IMR-90 (cell line): ENCODE measurements at regions not wholly inside any gene's neighbourhood (a gene's known extent, or its start where the extent isn't known, plus 50 kb on each side); places are given as distances from the start of the nearest gene placed in this dataset.

Experiments used
- ATAC-seq: fragments of 200-7000 bp; cut with Tn5 transposase; 2 replicates; pipeline ENCODE4 v1.9.1; 2020; ENCODE audit warnings: low read depth, mild to moderate bottlenecking, moderate library complexity
- BruUV-seq: library from RNA; stranded (reverse); fragments of 400-500 nt; replicated peaks from 2 replicates; lab custom pipeline; 2021; lab: Mats Ljungman, UMichigan
- CTCF ChIA-PET: fragments of 300-600 bp; formaldehyde crosslinking; extraction: SDS; loops from one replicate; lab custom pipeline; 2021; ENCODE audit warnings: antibody characterized with exemption; lab: Yijun Ruan, JAX
- POLR2A ChIA-PET: fragments of 300-600 bp; sonication (Branson Sonifier 250); formaldehyde crosslinking; loops from one replicate; lab custom pipeline; 2022; ENCODE audit warnings: antibody characterized with exemption; ENCODE audit not compliant: unreplicated experiment; lab: Charles Lee
- DNase-seq: peaks from one replicate; pipeline ENCODE4 v3.0.0; 2013
- H2AFZ ChIP-seq: replicated peaks from 2 replicates; pipeline ENCODE3; 2013; ENCODE audit warnings: low read length, mild to moderate bottlenecking; ENCODE audit not compliant: poor library complexity
- H2AK5ac ChIP-seq: 2 replicates; pipeline ENCODE4 v1.6.1; 2013; ENCODE audit warnings: low read depth, low read length, inconsistent platforms
- H2AK9ac ChIP-seq: replicated peaks from 2 replicates; pipeline ENCODE3; 2013; ENCODE audit warnings: mild to moderate bottlenecking, low read depth, low read length, moderate library complexity; ENCODE audit not compliant: poor library complexity
- H2BK120ac ChIP-seq: 2 replicates; pipeline ENCODE4 v1.6.1; 2013; ENCODE audit warnings: low read depth, low read length, inconsistent platforms
- H2BK15ac ChIP-seq: 3 replicates; pipeline ENCODE4 v1.6.1; 2013; ENCODE audit warnings: low read depth, low read length, inconsistent platforms
- H2BK20ac ChIP-seq: 2 replicates; pipeline ENCODE4 v1.6.1; 2013; ENCODE audit warnings: low read depth, mild to moderate bottlenecking, inconsistent platforms, low read length, moderate library complexity
- H2BK5ac ChIP-seq: 2 replicates; pipeline ENCODE4 v1.6.1; 2013; ENCODE audit warnings: mild to moderate bottlenecking, low read depth, low read length, inconsistent platforms; ENCODE audit not compliant: poor library complexity, severe bottlenecking
- H3K14ac ChIP-seq: replicated peaks from 2 replicates; pipeline ENCODE4 v1.6.1; 2013; ENCODE audit warnings: low read depth, low read length, inconsistent platforms
- H3K18ac ChIP-seq: 2 replicates; pipeline ENCODE4 v1.6.1; 2013; ENCODE audit warnings: low read depth, low read length, control low read depth
- H3K23ac ChIP-seq: 2 replicates; pipeline ENCODE4 v1.6.1; 2013; ENCODE audit warnings: low read depth, low read length, inconsistent platforms
- H3K27ac ChIP-seq: 2 replicates; pipeline ENCODE4 v1.5.1; 2013; ENCODE audit warnings: mild to moderate bottlenecking, control low read depth, low read length; ENCODE audit not compliant: insufficient read depth
- H3K27me3 ChIP-seq: 2 replicates; pipeline ENCODE4 v1.6.1; 2013; ENCODE audit warnings: low read length; ENCODE audit not compliant: control insufficient read depth, insufficient read depth
- H3K36me3 ChIP-seq: 2 replicates; pipeline ENCODE4 v1.6.1; 2013; ENCODE audit warnings: low read length, mixed read lengths; ENCODE audit not compliant: control insufficient read depth, insufficient read depth
- H3K4ac ChIP-seq: 2 replicates; pipeline ENCODE4 v1.6.1; 2013; ENCODE audit warnings: low read depth, low read length, inconsistent platforms
- H3K4me1 ChIP-seq: 2 replicates; pipeline ENCODE4 v1.6.1; 2013; ENCODE audit warnings: low read length, mixed read lengths; ENCODE audit not compliant: control insufficient read depth, insufficient read depth
- H3K4me2 ChIP-seq: 2 replicates; pipeline ENCODE4 v1.6.1; 2013; ENCODE audit warnings: low read depth, mild to moderate bottlenecking, control low read depth, low read length, moderate library complexity
- H3K4me3 ChIP-seq: 2 replicates; pipeline ENCODE4 v1.5.1; 2013; ENCODE audit warnings: low read depth, mild to moderate bottlenecking, control low read depth, low read length, moderate library complexity; ENCODE audit not compliant: insufficient read depth
- H3K56ac ChIP-seq: 2 replicates; pipeline ENCODE4 v1.6.1; 2013; ENCODE audit warnings: low read length, inconsistent platforms; ENCODE audit not compliant: insufficient read depth; ENCODE audit errors: extremely low read depth
- H3K79me1 ChIP-seq, 2 experiments: 2 replicates each; pipeline ENCODE4 v1.6.1; 2013; ENCODE audit warnings: low read length in 2 of 2, inconsistent platforms in 1 of 2, low read depth in 1 of 2
- H3K9ac ChIP-seq: 2 replicates; pipeline ENCODE4 v1.6.1; 2013; ENCODE audit warnings: low read depth, low read length, control low read depth
- H3K9me1 ChIP-seq: 2 replicates; pipeline ENCODE4 v1.6.1; 2013; ENCODE audit warnings: low read length, inconsistent platforms; ENCODE audit not compliant: insufficient read depth
- H3K9me3 ChIP-seq: 2 replicates; pipeline ENCODE4 v1.6.1; 2013; ENCODE audit warnings: low read length; ENCODE audit not compliant: control insufficient read depth, insufficient read depth
- H4K20me1 ChIP-seq: 2 replicates; pipeline ENCODE4 v1.6.1; 2013; ENCODE audit warnings: low read length, inconsistent platforms; ENCODE audit not compliant: insufficient read depth
- H4K5ac ChIP-seq: 2 replicates; pipeline ENCODE4 v1.6.1; 2013; ENCODE audit warnings: mild to moderate bottlenecking, low read depth, low read length, control low read depth
- H4K8ac ChIP-seq, 2 experiments: 2 replicates each; pipeline ENCODE4 v1.6.1; 2013; ENCODE audit warnings: low read depth in 2 of 2, low read length in 2 of 2, control low read depth in 1 of 2, inconsistent platforms in 1 of 2
- H4K91ac ChIP-seq: 2 replicates; pipeline ENCODE4 v1.6.1; 2013; ENCODE audit warnings: low read depth, low read length, inconsistent platforms; ENCODE audit not compliant: insufficient read depth
- BHLHE40 ChIP-seq: fragments of 150-350 bp; IDR thresholded peaks from 2 replicates; pipeline ENCODE4 v1.6.1; 2016; ENCODE audit warnings: mild to moderate bottlenecking, low read depth, low read length
- CEBPB ChIP-seq: IDR thresholded peaks from 2 replicates; pipeline ENCODE4 v1.6.1; 2012; ENCODE audit warnings: low read depth, low read length, improper control_type of control experiment
- CHD1 ChIP-seq: IDR thresholded peaks from 2 replicates; pipeline ENCODE4 v1.6.1; 2012; ENCODE audit warnings: low read depth, low read length, improper control_type of control experiment
- CTCF ChIP-seq: conservative IDR thresholded peaks from 2 replicates; pipeline ENCODE4 v1.5.1; 2012; ENCODE audit warnings: mild to moderate bottlenecking, low read depth, low read length, improper control_type of control experiment
- FOS ChIP-seq: fragments of 150-350 bp; IDR thresholded peaks from 2 replicates; pipeline ENCODE4 v1.6.1; 2016; ENCODE audit warnings: low read depth, low read length
- MAFK ChIP-seq: IDR thresholded peaks from 2 replicates; pipeline ENCODE4 v1.6.1; 2012; ENCODE audit warnings: low read depth, low read length, improper control_type of control experiment
- MAZ ChIP-seq: IDR thresholded peaks from 2 replicates; pipeline ENCODE4 v1.6.1; 2012; ENCODE audit warnings: low read depth, mild to moderate bottlenecking, low read length, improper control_type of control experiment, moderate library complexity, borderline replicate concordance
- MXI1 ChIP-seq: IDR thresholded peaks from 2 replicates; pipeline ENCODE4 v1.6.1; 2012; ENCODE audit warnings: low read depth, mild to moderate bottlenecking, low read length, moderate library complexity, borderline replicate concordance
- NFE2L2 ChIP-seq: fragments of 150-350 bp; IDR thresholded peaks from 2 replicates; pipeline ENCODE4 v1.6.1; 2016; ENCODE audit warnings: low read depth, mild to moderate bottlenecking, low read length
- POLR2A ChIP-seq: IDR thresholded peaks from 2 replicates; pipeline ENCODE4 v1.6.1; 2012; ENCODE audit warnings: mild to moderate bottlenecking, low read depth, low read length
- RAD21 ChIP-seq: IDR thresholded peaks from 2 replicates; pipeline ENCODE4 v1.6.1; 2012; ENCODE audit warnings: low read length, improper control_type of control experiment
- RCOR1 ChIP-seq: IDR thresholded peaks from 2 replicates; pipeline ENCODE4 v1.6.1; 2012; ENCODE audit warnings: mild to moderate bottlenecking, low read length, improper control_type of control experiment; ENCODE audit not compliant: insufficient replicate concordance
- RFX5 ChIP-seq: IDR thresholded peaks from 2 replicates; pipeline ENCODE4 v1.8.0; 2012; ENCODE audit warnings: low read depth, mild to moderate bottlenecking, low read length, moderate library complexity
- SMC3 ChIP-seq: fragments of 150-350 bp; IDR thresholded peaks from 2 replicates; pipeline ENCODE4 v1.6.1; 2016; ENCODE audit warnings: low read depth, mild to moderate bottlenecking, antibody characterized with exemption, low read length, moderate library complexity
- WGBS, 2 experiments: methylation state at CpG; one replicate each; pipeline versions ENCODE4 v1.1.5 to v1.1.7; 2013; ENCODE audit warnings: missing lambda C conversion rate in 2 of 2; ENCODE audit not compliant: insufficient read length in 1 of 2; ENCODE audit errors: extremely low coverage in 2 of 2; 5-methylcytosine and 5-hydroxymethylcytosine counted together
- dilution Hi-C: fragments of 300-500 bp; cut with HindIII; formaldehyde crosslinking; loops from one replicate; pipeline ENCODE4 v1.14.3; 2018; ENCODE audit warnings: low sequenced_read_pairs; ENCODE audit not compliant: unreplicated experiment
- in situ Hi-C: fragments of 300-500 bp; cut with MboI; formaldehyde crosslinking; loops from 3 replicates; pipeline ENCODE4 v1.14.3; 2019; ENCODE audit warnings: low sequenced_read_pairs, inconsistent platforms, mixed read lengths
- intact Hi-C: fragments of 100-400 bp; cut with micrococcal nuclease; formaldehyde crosslinking; loops from 2 replicates; pipeline ENCODE4 v1.10.0; 2022
- TF ChIP-seq, protein P1 (sequence below): fragments of 150-350 bp; IDR thresholded peaks from 2 replicates; pipeline ENCODE4 v1.6.1; 2016; ENCODE audit warnings: low read depth, mild to moderate bottlenecking, low read length, moderate library complexity, borderline replicate concordance
- TF ChIP-seq, protein P2 (sequence below): fragments of 150-350 bp; IDR thresholded peaks from 2 replicates; pipeline ENCODE4 v1.6.1; 2017; ENCODE audit warnings: mild to moderate bottlenecking, antibody characterized with exemption, low read length, low read depth

GRCh38 chr1:88191917-88192316, 492.2 kb upstream of the PKN2 start:
- no CpG with 5 or more reads among the region's 2 CpGs for WGBS, 2 experiments
- no peak for DNase-seq
- Histone ChIP-seq H4K91ac (no peak overlapping the region), H4K20me1 (no peaks in the 10 kb centered on the region), H3K56ac (no peak overlapping the region), H3K18ac (no peak overlapping the region), H3K4me2 (no peak overlapping the region), H3K4ac (no peak overlapping the region), H4K5ac (no peak overlapping the region), H2BK5ac (no peak overlapping the region), H3K9me3 (no peaks in the 10 kb centered on the region), H2BK15ac (no peak overlapping the region), H2BK20ac (no peak overlapping the region), H2AK5ac (no peak overlapping the region), H4K8ac (no peak overlapping the region), H2BK120ac (no peak overlapping the region), H2AFZ (no peak overlapping the region), H3K9ac (no peak overlapping the region), H3K4me3 (no peak overlapping the region), H3K14ac (no peak overlapping the region), H2AK9ac (no peak overlapping the region), H3K36me3 (no peaks in the 10 kb centered on the region), H3K9me1 (no peaks in the 10 kb centered on the region), H3K27ac (no peak overlapping the region), H3K27me3 (no peaks in the 10 kb centered on the region), H3K4me1 (no peaks in the 10 kb centered on the region), H3K23ac (no peak overlapping the region), H3K79me1 (no peaks in the 10 kb centered on the region)
- CTCF ChIA-PET, result interaction anchor here (1.4 kb wide), 1 partner anchor 11 kb away, joined by 5 read pairs; no protein-coding TSS in a partner anchor
- dilution Hi-C loops (no loop called here), intact Hi-C loops (no loop called here), in situ Hi-C loops (no loop called here)
- TF ChIP-seq, protein P1, sequence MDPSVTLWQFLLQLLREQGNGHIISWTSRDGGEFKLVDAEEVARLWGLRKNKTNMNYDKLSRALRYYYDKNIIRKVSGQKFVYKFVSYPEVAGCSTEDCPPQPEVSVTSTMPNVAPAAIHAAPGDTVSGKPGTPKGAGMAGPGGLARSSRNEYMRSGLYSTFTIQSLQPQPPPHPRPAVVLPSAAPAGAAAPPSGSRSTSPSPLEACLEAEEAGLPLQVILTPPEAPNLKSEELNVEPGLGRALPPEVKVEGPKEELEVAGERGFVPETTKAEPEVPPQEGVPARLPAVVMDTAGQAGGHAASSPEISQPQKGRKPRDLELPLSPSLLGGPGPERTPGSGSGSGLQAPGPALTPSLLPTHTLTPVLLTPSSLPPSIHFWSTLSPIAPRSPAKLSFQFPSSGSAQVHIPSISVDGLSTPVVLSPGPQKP, result no peak
- TF ChIP-seq NFE2L2 (no peak), MXI1 (no peak), RCOR1 (no peak), FOS (no peak), CEBPB (no peak), CHD1 (no peak), MAFK (no peak), BHLHE40 (no peak), POLR2A (no peak), RAD21 (no peak), RFX5 (no peak), MAZ (no peak), CTCF (no peak), SMC3 (no peak)
- TF ChIP-seq, protein P2, sequence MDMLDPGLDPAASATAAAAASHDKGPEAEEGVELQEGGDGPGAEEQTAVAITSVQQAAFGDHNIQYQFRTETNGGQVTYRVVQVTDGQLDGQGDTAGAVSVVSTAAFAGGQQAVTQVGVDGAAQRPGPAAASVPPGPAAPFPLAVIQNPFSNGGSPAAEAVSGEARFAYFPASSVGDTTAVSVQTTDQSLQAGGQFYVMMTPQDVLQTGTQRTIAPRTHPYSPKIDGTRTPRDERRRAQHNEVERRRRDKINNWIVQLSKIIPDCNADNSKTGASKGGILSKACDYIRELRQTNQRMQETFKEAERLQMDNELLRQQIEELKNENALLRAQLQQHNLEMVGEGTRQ, result no peak
- BruUV-seq, result no TSS peak
- POLR2A ChIA-PET, result no interaction called here
- ATAC-seq, result no peak
